ENCODE measurements at regions not wholly inside any gene's neighbourhood (a gene's known extent, or its start where the extent isn't known, plus 50 kb on each side); places are given as distances from the start of the nearest gene placed in this dataset.
"Not testable (repeated sequence)": the region's sequence is repeated elsewhere in the genome, so short reads cannot be mapped to it uniquely, and the experiment has no call there.

DNA sequence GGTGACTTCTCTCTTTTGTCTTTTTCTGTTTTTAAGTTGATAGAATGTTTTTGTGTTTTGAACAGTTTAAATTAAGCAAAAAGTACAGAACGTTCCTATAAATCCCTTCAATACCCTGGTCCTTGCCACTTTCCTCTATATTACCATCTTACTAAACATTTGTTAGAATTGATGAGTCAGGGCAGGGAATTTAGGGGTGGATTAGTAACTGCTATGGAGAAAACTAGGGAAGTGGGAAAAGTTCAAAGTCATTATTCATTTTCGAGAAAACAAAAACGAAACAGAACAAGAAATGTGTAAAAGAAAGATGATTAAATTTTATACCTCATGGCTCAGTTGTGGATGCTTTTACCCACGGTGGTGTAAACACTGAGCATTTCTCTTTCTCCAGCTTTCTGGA is 240.4 kb upstream of the SULF2 start:
- no peak for DNase-seq

DNA sequence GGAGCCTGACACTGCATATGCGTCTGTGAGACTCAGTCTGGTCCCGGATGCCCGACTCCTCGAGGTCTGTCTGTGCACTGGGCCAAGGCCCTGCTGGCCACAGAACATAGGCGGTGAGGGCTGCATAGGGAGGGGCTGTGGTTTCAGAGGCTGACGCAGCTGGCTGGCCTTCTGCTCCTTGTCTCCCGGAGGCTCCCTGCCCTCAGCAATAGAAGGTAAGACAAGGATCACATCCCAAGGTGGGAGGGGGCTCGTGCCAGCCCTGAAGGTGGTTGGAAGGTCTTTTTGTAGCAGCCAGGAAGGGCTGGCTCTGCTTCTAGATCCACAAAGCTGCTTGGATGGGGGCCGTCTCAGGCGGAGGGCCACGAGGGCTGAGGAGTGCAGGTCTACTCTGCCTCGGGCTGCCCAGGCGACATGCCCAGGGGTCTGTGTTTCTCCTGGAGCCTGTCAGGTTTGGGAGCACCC is 239.8 kb upstream of the SULF2 start:
- DNase-seq: no peak

DNA sequence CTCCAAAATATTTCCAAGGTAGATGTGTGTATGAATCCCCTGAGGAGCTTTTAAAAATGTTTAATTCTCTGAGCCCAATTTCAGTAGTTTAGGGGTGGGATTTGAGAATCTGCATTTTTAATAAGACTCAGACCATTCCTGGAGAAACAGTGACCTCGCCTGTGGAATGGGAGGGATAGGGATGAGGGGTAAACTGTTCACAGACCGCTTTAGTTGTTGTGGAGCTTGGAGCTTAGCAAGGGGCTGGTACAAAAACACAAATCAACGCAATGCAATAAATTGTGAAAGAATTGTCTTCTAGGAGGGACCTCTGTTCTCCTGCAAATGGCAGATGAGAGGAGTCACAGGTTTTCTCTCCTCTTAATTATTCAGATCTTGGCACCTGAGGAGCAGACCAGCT is 239.3 kb upstream of the SULF2 start:
- DNase-seq: no peak

DNA sequence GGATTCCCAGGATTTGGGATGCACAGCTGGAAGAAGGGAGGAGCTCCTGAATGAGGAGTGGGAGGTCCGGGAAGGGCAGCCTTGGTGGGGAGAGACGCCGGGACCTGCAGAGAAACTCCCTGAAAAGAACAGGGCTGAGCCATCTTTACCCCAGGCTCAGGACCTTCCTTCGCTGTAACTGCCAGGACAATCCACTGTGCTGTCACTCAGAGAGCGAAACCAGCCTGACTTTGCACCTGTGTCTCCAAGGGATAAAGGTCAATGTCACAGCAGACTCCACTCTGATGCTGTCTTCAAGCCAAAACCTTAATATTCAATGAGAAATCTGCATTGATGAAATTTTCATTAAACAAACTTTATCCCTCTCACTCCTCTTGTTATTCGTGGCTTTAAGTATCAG is 235.4 kb upstream of the SULF2 start:
- not testable (repeated sequence) for DNase-seq

DNA sequence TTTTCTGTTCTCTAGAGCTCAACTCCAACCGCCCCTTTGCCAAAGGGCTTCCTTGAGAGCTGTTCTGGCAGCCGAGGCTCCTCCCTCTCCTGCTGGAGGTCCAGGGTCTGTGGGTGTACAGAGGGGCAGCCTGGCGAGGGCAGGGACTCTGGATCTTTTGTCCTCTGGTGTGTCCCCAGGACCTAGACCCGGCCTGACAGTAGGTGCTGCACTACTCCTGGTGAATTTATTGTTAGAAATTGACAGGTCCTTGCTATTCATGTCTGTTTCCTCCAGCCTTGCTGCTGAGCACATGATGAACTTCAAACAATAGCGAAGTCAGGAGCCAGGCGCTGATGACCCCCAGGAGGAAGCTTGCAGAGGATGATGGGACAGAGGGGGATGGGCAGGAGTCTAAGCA is 234.7 kb upstream of the SULF2 start:
- no peak for DNase-seq

DNA sequence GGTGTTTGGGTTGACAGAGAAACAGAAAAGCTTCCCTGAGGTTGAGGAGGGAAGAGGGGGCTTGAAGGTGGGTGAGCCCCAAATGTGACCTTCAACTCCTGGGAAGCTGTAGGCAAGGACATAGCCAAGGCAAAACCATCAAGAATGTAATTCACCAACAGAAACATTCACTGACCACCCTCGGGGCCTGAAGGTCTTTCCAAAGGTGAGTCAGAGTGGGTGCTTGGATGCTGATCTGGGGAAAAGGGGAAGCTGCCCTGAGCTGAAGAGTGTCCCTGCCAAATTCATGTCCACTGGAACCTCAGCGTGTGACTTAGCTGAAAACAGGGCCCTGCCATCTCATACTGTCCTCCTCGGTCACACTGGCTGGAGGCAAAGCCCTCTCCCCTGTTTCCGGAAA is 234.2 kb upstream of the SULF2 start:
- no peak for DNase-seq

DNA sequence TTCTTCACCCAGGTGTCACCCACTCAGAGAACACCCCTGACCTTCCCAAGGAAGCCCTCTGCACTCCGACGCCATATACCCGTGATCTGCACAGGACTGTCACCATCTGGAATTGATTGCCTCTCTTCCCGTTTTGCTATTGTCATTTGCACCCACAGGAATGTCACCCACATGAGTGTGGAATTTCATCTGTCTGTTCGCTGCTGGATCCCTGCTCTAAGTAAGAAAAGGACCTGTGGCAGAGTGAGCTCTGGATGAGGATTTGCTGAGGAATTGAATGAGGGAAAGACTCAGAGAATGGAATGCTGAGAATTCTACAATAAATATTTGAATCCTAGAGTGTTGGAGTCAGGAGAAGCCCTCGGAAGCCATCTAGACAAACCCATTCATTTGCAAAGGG is 233.6 kb upstream of the SULF2 start:
- not testable (repeated sequence) for DNase-seq

DNA sequence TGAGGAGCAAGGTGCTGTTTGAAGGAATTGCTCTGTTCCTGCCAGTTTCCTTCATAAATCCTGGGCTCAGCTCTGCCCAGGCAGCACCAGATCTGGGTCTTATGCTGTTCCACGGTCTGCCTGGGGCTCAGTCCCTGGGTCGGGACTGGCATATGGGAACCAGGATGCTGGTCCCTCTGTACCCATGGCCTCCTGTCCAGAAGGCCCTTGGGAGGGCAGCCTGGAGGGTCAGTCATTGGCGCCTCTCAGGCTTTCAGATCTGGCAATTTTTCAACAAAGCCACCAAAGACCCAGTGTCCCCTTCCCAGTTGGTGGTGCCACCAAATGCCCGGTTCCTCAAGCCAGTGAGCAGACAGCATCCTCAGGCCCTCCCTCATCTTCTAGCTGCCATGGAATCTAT is 232.7 kb upstream of the SULF2 start:
- no peak for DNase-seq

DNA sequence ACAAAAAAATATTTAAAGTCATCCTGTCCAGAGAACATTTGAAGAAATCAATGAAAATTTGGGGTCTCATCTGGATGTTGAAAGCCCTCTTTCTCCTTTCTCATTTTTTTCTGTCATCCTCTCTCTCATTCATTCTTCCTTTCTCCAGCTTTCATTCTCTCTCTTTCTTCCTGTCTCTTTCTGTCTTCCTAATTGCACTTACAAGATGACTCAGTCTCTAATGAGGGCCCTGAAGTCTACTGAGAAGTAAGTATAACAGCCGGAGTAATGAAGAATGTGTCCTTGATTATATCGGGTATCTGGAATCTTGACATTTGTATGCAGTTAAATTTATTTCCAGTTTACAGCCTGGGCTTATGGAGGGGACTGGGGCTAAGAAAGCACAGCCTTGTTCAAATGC is 232.2 kb upstream of the SULF2 start:
- DNase-seq: no peak

DNA sequence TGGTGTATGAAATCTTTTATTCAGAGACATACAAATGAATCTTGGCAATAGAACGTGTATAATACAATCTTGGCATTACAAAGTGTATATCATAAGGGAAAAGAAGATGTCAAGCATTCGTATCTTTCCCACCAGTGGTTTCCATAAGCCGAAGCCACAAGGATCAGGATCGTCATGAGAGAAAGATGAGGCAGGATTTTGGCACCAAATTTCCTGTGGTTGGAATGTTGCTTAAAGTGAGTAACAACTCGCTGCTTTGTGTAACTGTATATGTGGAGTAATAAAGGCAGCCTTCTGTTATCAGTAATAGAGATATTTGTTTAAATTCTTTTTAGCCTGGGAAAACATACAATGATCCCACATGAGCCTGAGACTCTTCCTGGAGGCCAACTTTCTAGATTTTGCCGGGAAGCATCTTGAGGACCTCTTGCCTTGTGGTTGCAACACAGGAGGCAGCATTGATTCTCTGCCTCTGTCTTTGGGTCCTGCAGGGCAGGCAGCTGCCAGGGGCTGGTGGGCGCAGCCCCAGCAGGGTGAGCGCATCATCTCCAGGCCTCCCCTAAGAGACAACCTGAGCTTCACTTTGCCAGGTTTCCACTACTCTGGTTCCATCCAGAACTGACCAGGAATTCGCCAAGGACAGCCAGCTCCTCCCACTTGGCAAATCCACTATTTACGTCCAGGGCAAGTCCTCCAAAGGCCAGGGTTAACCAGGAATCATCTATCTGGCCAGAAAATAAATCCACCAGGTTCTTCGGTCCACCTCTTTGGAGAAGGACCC is 230.9 kb upstream of the SULF2 start:
- no peak for DNase-seq

DNA sequence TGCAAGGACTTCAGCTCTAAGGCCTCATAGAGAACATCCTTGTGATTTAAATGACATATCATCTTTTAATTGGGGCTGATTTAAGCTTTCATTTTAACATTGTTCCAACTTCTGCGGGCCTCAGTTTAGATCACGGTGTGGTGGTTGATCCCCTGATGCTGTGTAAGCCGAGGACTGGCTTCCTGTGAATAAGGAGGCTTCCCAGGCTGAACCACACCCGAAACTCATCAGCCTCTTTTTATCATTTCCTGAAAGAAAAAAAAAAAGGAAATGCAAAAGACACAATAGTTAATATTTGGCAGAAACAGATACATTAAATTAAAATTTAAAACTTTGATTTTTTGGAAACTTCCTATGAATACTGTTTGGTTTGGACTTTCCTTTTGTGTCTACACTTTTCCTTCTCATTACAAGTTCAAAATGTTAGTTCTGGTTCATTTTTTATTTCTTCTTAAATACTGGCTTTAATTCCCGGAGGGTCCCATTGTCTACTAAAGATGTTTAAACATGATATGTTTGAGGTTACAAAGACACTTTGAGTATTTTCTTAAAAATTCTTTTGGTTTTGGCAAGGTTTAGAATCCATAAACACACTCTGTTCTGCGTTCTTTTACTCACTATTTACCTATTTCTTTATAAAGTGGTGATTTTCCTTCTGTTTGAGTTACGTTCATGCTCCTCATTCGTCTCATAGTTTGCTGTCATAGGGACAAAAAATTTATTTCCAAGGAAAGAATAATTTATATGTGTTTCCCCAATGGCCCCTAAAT is 230.0 kb upstream of the SULF2 start:
- no peak for DNase-seq

DNA sequence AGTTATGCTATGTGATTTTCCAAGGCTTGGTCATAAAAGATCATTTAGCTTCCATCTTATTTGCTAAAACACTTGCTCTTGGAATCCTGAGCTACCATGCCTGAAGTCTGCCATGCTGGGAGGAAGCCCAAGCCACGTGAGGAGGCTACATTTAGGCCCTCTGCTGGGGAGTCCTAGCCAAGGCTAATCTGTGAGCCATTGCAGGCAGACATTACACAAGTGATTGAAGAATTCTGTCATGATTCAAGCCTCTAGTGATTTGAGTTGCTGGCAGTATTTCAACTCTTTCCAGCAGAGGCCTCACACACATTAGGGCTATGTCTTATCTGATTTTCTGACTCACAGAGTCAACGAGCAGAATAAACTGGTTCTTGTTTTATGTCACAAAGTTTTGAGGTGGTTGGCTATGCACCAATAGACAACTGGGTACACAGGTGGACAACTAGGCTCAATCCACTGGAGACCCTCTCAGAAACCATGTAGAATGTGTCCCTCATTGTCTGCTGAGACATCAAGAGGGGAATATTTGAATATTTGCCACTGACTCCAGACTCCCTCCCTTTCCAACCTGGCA is 227.2 kb upstream of the SULF2 start:
- no peak for DNase-seq

DNA sequence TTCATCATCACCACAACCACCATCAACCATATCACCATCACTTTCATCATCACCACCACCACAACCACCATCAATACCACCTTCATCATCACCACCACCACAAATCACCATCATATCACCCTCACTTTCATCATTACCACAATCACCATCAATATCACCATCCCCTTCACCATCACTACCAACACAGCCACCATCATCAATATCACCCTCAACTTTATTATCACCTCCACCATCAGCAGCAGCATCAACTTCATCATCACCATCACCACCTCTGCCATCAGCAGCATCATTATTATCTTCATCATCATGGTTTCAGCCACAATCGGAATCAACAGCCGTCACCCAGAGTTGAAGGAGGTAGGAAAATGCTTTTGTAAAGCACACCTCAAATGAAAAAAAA is 225.7 kb upstream of the SULF2 start:
- DNase-seq: no peak

DNA sequence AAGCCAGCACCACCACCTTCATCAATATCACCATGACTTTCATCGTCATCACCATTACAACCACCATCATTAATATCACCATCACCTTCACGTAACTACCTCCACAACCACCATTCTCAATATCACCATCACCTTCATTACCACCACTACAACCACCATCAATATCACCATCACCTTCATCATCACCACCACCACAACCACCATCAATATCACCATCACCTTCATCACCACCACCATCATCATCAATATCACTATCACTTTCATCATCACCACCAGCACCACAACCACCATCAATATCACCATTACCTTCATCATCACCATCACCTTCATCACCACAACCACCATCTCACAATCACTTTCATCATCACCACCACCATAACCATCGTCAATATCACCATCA is 225.3 kb upstream of the SULF2 start:
- DNase-seq: no peak

DNA sequence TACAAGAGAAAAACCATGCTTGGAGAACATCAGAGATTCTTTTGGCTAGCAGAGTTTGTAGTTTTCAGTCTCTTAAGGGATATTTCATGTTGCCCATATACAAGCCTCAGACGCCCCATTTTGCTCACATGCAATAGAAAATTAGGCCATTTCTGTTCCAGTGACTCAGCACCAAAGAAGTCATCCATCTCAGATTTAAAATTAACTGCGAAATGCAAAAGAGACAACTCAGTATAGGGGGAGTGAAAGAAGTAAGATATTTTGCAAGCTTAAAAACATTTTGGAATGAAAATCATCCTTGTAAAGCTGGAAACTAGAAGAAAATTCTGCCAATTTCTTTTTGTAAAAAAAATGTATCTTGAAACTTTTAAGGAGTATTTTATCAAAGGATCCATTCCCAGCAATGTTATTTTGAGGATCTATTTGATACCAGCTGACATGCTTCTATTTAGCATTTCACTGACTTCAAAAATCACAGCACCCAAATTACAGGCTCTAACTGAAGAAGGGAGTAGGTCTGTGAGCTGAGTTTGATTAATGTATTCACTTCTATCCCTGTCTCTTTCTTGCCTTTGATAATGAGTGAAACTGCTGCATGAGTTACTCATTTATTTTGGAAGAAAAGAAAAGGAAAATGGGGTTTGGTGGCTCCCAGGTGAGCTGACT is 223.7 kb upstream of the SULF2 start:
- no peak for DNase-seq

DNA sequence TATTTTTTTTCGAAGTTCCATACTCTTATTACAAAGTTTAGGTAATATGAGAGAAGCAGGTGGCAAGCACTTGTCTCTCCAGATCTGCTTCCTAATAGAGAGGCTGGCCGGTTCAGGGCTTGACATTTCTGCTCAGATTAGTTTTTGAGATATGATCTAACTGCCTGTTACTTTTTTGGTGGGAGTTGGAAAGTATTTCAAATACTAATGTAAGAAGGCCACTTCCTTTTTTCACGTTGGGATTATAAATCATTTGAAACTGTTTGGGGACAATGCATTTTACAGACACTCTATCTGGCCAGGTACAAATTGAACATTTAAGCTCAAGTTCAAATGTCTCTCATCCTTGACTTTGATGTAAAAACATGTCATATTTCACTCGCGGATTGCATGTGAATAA is 222.1 kb upstream of the SULF2 start:
- DNase-seq: no peak

DNA sequence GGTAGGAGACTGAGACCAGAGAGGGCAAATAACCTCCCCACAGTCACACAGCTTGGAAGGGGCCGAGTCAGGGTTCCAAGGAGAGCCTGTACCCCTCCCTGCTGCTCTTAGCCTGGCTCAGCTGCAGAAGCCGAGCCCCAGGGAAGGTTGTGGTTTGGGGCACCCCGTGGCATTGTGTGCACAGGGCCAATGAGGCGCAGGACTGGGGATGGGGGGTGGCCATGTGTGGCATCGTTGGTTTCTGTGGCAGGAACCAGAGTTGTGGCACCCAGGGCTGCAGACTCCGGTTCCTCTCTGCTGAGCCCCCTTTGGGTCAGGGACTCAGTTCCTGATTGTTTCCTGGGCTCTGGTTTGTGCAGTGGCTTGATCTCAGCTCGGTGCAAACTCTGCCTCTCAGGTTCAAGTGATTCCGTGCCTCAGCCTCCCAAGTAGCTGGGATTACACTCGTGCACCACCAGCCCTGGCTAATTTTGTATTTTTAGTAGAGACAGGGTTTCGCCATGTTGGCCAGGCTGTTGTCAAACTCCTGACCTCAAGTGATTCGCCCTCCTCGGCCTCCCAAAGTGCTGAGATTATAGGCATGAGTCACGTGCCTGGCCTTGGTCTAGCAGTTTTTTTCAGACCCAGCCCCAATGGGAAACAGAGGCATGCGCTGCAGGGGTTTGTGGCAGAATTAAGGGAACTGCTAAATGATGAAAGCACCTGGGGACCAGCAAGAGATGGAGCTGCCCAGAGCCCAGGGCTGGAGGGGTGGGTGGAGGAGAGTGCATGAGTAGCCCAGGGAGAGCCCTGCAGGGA is 221.0 kb upstream of the SULF2 start:
- DNase-seq: no peak

DNA sequence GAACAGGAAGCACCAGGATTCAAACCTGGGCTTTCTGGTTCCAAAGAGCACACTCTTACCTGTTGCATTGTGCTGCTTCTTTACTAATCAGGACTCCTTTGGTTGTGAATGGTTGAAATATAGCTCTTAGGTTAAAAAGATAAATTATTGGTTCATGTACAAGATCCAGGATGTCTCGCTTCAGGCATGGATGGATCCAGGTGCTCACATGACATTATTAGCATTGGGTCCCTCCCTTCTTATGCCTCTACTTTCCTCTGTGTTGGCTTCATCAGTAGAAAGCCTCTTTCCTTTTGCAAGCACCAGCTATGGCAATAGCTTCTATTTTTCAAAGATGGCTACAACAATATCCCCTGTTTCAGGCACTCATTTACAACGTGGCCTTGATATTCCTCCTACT is 217.7 kb upstream of the SULF2 start:
- no peak for DNase-seq

DNA sequence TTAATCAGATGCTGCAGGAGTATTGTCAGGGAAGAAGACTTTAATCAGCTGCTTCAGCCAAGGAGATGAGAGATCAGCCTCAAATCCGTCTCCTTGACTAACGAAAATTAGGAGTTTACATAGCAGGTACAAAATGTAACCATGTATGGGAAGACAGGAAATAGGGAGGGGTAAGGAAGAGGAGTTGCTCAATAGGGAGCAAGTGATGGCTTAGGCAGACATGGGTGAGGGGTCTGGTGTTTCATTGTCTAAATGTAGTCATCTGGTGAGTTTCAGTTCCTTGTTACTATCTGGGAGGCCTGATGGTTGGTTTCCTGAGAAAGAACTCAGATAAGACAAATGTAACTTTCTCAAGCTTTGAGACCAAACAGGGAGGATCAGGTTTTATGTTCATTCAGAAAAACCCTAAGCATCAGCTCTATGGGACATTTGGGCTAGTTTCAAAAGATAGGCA is 217.3 kb upstream of the SULF2 start:
- DNase-seq: no peak

DNA sequence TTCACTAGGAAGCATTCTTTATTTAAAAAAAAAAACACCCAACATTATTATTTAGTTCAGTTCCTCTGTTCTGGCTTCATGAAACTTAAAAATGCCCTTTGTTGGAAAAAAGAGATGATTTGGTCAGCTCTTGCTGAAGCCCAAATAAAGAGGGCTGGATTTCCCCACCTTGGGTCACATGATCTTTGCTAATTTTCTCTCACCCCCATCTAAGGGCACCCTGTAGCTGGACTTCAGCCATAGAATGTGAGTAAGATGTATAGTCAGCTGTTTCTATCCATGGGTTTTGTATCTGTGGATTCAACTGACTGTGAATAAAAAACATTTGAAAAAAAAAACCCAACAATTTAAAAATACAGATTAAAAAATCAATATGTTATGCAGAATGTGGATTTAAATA is 213.9 kb upstream of the SULF2 start:
- no peak for DNase-seq

DNA sequence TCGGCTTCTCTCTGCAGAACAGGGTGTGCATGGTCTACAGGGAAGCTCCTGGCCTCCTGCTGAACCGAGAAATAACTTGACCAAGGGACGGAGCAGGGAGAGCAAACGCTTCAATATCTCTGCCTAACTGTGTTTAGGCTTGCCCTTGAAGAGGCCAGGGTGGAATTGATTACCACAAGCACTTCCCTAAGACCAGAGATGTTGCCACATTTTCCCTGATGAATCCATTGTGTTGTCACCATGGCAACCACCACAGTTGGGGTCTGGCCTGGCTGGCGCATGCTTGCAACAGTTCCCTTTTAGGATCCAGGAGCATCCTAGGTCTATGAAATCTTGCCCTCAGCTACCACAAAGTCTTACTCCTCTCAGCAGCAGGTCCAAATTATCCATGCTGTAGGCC is 213.5 kb upstream of the SULF2 start:
- DNase-seq: no peak

DNA sequence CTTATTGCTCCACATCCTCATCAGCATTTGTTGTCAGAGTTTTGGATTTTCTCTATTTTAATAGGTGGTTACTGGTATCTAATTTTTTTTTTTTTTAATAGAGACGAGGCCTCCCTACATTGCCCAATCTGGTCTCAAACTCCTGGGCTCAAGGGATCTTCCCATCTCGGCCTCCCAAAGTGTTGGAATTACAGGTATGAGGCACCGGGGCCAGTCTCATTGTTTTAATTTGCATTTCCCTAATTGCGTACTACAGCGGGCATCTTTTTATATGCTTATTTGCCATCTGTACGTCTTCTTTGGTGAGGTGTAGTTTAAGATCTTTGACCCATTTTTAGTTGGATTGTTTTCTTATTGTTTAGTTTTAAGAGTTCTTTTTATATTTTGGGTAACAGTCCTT is 210.4 kb upstream of the SULF2 start:
- DNase-seq: no peak

DNA sequence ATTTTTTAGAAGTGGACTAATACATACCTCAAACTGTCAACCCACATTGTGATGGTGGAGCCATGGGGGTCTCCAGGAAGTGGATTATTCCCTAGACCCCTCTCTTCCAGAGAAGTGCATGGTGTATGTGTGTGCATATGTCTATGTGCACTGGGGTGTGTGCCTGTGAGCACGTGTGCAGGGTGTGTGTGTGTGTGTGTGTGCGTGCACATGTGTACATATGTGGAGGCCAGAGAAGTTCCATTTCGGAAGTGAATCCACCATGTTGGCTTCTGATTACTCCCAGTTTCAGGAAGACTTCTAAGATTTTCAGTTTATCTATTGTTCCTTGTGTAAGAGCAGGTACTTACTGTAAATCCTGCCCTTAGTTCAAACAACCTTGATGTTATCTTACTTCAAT is 208.5 kb upstream of the SULF2 start:
- DNase-seq: no peak

All from GDM1 (cell line).